ENCODE measurements at regions not wholly inside any gene's neighbourhood (a gene's known extent, or its start where the extent isn't known, plus 50 kb on each side); places are given as distances from the start of the nearest gene placed in this dataset.

GRCh38 chr16:88282564-88283395, 100.0 kb upstream of the ZNF469 start:
- TF ChIP-seq CTCF (IDR thresholded peaks at IDR 0.05) (no peak), EZH2 (IDR thresholded peaks at IDR 0.05; ENCODE audit: borderline replicate concordance, insufficient read depth, low read depth, low read length, poor library complexity, severe bottlenecking) (no peak)
